MCF 10A (cell line): ENCODE measurements at regions not wholly inside any gene's neighbourhood (a gene's known extent, or its start where the extent isn't known, plus 50 kb on each side); places are given as distances from the start of the nearest gene placed in this dataset.

ENCODE experiments used
- BruUV-seq: library from RNA; stranded (reverse); fragments of 400-500 nt; replicated peaks from 2 replicates; lab custom pipeline; 2021; lab: Mats Ljungman, UMichigan
- CTCF ChIA-PET: fragments of 300-600 bp; sonication (Branson Sonifier 250); formaldehyde crosslinking; extraction: SDS; loops from one replicate; lab custom pipeline; 2021; ENCODE audit warnings: antibody characterized with exemption, inconsistent platforms; lab: Yijun Ruan, JAX
- POLR2A ChIA-PET: fragments of 300-600, 350-650 bp; sonication (Branson Sonifier 250); formaldehyde crosslinking; extraction: SDS; loops from one replicate; lab custom pipeline; 2020; ENCODE audit warnings: antibody characterized with exemption, inconsistent platforms; lab: Yijun Ruan, JAX
- DNase-seq: peaks from one replicate; pipeline ENCODE4 v3.0.0-alpha.2; 2018; ENCODE audit not compliant: unreplicated experiment
- H3K27ac Mint-ChIP-seq: one replicate; pipeline ENCODE4 v1.8.0; 2022; ENCODE audit warnings: mild to moderate bottlenecking, low read depth, mixed read lengths; ENCODE audit not compliant: unreplicated experiment
- H3K27me3 Mint-ChIP-seq: one replicate; pipeline ENCODE4 v1.8.0; 2022; ENCODE audit warnings: mixed read lengths; ENCODE audit not compliant: insufficient read depth, unreplicated experiment
- H3K36me3 Mint-ChIP-seq: one replicate; pipeline ENCODE4 v1.8.0; 2022; ENCODE audit warnings: mild to moderate bottlenecking, moderate library complexity, mixed read lengths; ENCODE audit not compliant: insufficient read depth, unreplicated experiment
- H3K4me1 Mint-ChIP-seq: one replicate; pipeline ENCODE4 v1.8.0; 2022; ENCODE audit warnings: mixed read lengths; ENCODE audit not compliant: insufficient read depth, unreplicated experiment
- H3K4me3 Mint-ChIP-seq: one replicate; pipeline ENCODE4 v1.8.0; 2022; ENCODE audit warnings: mild to moderate bottlenecking, moderate library complexity, mixed read lengths; ENCODE audit not compliant: unreplicated experiment
- H3K9me3 Mint-ChIP-seq: one replicate; pipeline ENCODE4 v1.8.0; 2022; ENCODE audit warnings: mixed read lengths; ENCODE audit not compliant: unreplicated experiment
- intact Hi-C: fragments of 100-400 bp; cut with micrococcal nuclease; formaldehyde crosslinking; loops from 2 replicates; pipeline ENCODE4 v1.14.1; 2022
- TF ChIP-seq, protein P1 (sequence below): fragments of 200-600 bp; IDR thresholded peaks from one replicate; pipeline ENCODE4 v1.8.0; 2022; ENCODE audit warnings: antibody characterized with exemption, mild to moderate bottlenecking; ENCODE audit not compliant: unreplicated experiment

- ChIA-PET POLR2A (no interaction called here), CTCF (no interaction called here)
- intact Hi-C loops, result no loop called here
- no peaks in the 10 kb centered on the region for H3K4me1 Mint-ChIP-seq
- no TSS peak for BruUV-seq
- H3K4me3 Mint-ChIP-seq, result no peak overlapping the region
- H3K36me3 Mint-ChIP-seq, result no peaks in the 10 kb centered on the region
- no peak for DNase-seq
- H3K27me3 Mint-ChIP-seq, result no peaks in the 10 kb centered on the region
- peaks cover 47% of the 10 kb centered on the region for H3K9me3 Mint-ChIP-seq
- H3K27ac Mint-ChIP-seq, result no peak overlapping the region
- TF ChIP-seq, protein P1, sequence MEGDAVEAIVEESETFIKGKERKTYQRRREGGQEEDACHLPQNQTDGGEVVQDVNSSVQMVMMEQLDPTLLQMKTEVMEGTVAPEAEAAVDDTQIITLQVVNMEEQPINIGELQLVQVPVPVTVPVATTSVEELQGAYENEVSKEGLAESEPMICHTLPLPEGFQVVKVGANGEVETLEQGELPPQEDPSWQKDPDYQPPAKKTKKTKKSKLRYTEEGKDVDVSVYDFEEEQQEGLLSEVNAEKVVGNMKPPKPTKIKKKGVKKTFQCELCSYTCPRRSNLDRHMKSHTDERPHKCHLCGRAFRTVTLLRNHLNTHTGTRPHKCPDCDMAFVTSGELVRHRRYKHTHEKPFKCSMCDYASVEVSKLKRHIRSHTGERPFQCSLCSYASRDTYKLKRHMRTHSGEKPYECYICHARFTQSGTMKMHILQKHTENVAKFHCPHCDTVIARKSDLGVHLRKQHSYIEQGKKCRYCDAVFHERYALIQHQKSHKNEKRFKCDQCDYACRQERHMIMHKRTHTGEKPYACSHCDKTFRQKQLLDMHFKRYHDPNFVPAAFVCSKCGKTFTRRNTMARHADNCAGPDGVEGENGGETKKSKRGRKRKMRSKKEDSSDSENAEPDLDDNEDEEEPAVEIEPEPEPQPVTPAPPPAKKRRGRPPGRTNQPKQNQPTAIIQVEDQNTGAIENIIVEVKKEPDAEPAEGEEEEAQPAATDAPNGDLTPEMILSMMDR, result no peak
Measured at GRCh38 chr16:8262299-8262698, 328.0 kb downstream of the TMEM114 start.

- intact Hi-C loops, result no loop called here
- Mint-ChIP-seq H3K36me3 (no peaks in the 10 kb centered on the region), H3K4me3 (no peak overlapping the region), H3K27ac (no peak overlapping the region), H3K9me3 (peaks cover 39% of the 10 kb centered on the region), H3K4me1 (no peaks in the 10 kb centered on the region), H3K27me3 (no peaks in the 10 kb centered on the region)
- CTCF ChIA-PET, result no interaction called here
- TF ChIP-seq, protein P1, result no peak
- no peak for DNase-seq
- BruUV-seq, result no TSS peak
- POLR2A ChIA-PET, result no interaction called here
Measured at GRCh38 chr16:8260140-8260539, 330.2 kb downstream of the TMEM114 start.

GRCh38 chr16:8258523-8258922 lies 331.8 kb downstream of the TMEM114 start:
- no TSS peak for BruUV-seq
- Mint-ChIP-seq H3K4me1 (no peaks in the 10 kb centered on the region), H3K36me3 (no peaks in the 10 kb centered on the region), H3K4me3 (no peak overlapping the region), H3K27me3 (no peaks in the 10 kb centered on the region), H3K9me3 (peaks cover 36% of the 10 kb centered on the region), H3K27ac (no peak overlapping the region)
- TF ChIP-seq, protein P1, result no peak
- ChIA-PET POLR2A (no interaction called here), CTCF (no interaction called here)
- intact Hi-C loops, result no loop called here
- no peak for DNase-seq

GRCh38 chr16:8257561-8257960 lies 332.8 kb downstream of the TMEM114 start:
- DNase-seq, result no peak
- Mint-ChIP-seq H3K9me3 (peaks cover 36% of the 10 kb centered on the region), H3K27me3 (no peaks in the 10 kb centered on the region), H3K36me3 (no peaks in the 10 kb centered on the region), H3K4me1 (no peaks in the 10 kb centered on the region), H3K4me3 (no peak overlapping the region), H3K27ac (no peak overlapping the region)
- TF ChIP-seq, protein P1, result no peak
- ChIA-PET CTCF (no interaction called here), POLR2A (no interaction called here)
- intact Hi-C loops, result no loop called here
- BruUV-seq, result no TSS peak
